ENCODE measurements at regions not wholly inside any gene's neighbourhood (a gene's known extent, or its start where the extent isn't known, plus 50 kb on each side); places are given as distances from the start of the nearest gene placed in this dataset.

DNA sequence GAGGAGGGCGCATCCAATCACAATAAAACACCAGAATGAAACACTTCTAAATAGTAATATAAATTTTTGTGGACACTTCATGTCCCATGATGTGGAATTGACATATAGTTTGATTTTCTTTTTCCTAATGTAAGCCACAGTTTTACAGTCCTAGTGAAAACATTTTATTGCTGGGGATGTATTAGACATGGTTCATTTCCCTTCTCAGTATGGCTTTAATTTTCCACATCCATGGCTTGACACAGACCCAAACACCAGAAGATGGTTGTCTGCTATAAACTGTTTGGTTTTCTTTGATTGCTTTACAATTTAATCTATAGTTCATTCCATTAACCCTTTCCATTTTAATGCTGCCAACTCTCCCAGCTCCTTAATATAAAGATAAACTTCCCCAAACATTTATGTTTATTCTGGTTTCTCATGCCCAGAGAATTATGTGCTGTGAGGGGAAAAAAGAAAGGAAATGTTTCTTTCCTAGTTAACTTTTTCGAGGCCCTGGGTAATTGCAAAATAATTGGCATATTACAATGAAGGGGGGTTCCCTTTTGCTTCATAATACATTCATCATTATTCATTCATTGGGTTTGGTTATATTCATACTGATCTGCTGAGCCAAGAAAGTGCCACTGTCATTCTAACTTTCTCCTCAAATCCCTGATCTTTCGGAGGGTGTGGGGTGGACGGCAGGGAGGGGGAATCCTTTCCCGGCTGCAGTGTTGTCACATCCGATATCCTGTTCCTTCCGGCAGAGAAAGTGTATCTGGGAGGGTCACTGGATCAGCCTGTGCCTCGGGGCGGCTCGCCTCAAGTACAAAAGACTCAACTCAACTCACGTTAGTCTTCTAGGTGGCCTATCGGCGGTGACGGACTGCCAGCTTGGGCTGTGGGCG lies 127.6 kb upstream of the TFAP2D start:
- Histone ChIP-seq H3K27ac (no peak overlapping the region), H3K4me1 (replicated peaks) (no peaks in the 10 kb centered on the region), H3K9me3 (no peaks in the 10 kb centered on the region), H3K36me3 (no peaks in the 10 kb centered on the region), H3K4me3 (no peak overlapping the region), H3K27me3 (replicated peaks; ENCODE audit: insufficient read depth) (no peaks in the 10 kb centered on the region)
- DNase-seq (ENCODE audit: low spot score), result no peak
- WGBS, result 73% methylated on average over 15 of the region's 15 CpGs
- intact Hi-C loops (cut with DNase I), result no loop called here
- no peak for TF ChIP-seq POLR2AphosphoS5 (IDR thresholded peaks at IDR 0.05)
- TF ChIP-seq, protein P1, sequence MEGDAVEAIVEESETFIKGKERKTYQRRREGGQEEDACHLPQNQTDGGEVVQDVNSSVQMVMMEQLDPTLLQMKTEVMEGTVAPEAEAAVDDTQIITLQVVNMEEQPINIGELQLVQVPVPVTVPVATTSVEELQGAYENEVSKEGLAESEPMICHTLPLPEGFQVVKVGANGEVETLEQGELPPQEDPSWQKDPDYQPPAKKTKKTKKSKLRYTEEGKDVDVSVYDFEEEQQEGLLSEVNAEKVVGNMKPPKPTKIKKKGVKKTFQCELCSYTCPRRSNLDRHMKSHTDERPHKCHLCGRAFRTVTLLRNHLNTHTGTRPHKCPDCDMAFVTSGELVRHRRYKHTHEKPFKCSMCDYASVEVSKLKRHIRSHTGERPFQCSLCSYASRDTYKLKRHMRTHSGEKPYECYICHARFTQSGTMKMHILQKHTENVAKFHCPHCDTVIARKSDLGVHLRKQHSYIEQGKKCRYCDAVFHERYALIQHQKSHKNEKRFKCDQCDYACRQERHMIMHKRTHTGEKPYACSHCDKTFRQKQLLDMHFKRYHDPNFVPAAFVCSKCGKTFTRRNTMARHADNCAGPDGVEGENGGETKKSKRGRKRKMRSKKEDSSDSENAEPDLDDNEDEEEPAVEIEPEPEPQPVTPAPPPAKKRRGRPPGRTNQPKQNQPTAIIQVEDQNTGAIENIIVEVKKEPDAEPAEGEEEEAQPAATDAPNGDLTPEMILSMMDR (IDR thresholded peaks at IDR 0.05), result no peak
- no peak for TF ChIP-seq POLR2A (IDR thresholded peaks at IDR 0.05)

DNA sequence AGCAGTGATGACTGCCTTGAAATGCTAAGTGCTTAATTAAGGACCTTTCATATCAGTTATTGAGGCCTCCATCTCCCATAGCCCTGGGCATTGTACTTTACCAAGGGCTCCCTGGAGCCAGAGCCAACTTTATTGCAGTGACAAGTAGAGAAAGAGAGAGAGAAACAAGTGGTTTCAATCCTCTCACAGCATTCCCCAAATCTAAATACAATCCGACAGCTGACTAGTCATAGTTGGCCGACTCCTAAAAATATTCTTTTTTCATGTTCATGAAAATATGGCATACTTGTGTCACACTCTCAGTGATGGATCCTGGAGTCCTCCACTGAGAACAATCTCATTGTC lies 127.0 kb upstream of the TFAP2D start:
- intact Hi-C loops (cut with DNase I), result no loop called here
- Histone ChIP-seq H3K27me3 (replicated peaks; ENCODE audit: insufficient read depth) (no peaks in the 10 kb centered on the region), H3K36me3 (no peaks in the 10 kb centered on the region), H3K4me3 (no peak overlapping the region), H3K9me3 (no peaks in the 10 kb centered on the region), H3K4me1 (replicated peaks) (no peaks in the 10 kb centered on the region), H3K27ac (no peak overlapping the region)
- 85% methylated on average over 2 of the region's 2 CpGs for WGBS
- TF ChIP-seq POLR2A (IDR thresholded peaks at IDR 0.05) (no peak), POLR2AphosphoS5 (IDR thresholded peaks at IDR 0.05) (no peak)
- TF ChIP-seq, protein P1 (IDR thresholded peaks at IDR 0.05), result no peak
- DNase-seq (ENCODE audit: low spot score), result no peak

DNA sequence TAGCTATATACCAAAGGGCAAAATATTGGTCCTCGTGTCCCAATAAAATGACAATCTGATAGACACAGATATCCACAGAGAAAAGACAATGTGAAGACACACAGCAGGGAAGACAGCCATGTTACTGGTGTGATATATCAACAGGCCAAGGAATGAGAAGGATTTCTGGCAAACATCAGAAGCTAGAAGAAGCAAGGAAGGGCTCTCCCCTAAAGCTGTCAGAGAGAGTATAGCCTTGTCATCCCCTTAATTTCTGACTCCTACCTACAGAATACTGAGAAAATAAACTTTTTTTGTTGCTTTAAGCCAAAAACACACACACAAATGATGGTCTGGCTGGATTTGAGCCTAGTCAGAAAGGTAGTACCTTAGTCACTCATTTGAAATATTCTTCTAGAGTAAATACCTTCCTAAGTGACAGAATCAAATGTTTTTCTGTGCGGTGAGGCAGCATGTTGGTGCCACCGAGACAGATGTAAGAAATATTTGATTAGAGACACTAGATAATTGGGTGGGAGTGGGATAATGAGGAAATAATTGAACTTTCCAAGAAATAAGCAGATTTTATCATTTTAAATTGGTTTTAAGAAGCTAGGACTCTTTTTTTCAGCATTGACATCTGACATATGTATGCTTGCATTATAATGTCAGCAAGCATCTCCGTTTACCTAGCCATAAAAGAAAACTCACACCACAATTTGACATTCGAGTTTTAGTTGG lies 123.4 kb upstream of the TFAP2D start:
- Histone ChIP-seq H3K9me3 (no peaks in the 10 kb centered on the region), H3K4me3 (no peak overlapping the region), H3K27ac (no peak overlapping the region), H3K36me3 (no peaks in the 10 kb centered on the region), H3K27me3 (replicated peaks; ENCODE audit: insufficient read depth) (no peaks in the 10 kb centered on the region), H3K4me1 (replicated peaks) (no peaks in the 10 kb centered on the region)
- 65% methylated on average over 5 of the region's 5 CpGs for WGBS
- no peak for TF ChIP-seq POLR2AphosphoS5 (IDR thresholded peaks at IDR 0.05)
- TF ChIP-seq, protein P1 (IDR thresholded peaks at IDR 0.05), result no peak
- no peak for TF ChIP-seq POLR2A (IDR thresholded peaks at IDR 0.05)
- intact Hi-C loops (cut with DNase I), result no loop called here
- DNase-seq (ENCODE audit: low spot score), result no peak

DNA sequence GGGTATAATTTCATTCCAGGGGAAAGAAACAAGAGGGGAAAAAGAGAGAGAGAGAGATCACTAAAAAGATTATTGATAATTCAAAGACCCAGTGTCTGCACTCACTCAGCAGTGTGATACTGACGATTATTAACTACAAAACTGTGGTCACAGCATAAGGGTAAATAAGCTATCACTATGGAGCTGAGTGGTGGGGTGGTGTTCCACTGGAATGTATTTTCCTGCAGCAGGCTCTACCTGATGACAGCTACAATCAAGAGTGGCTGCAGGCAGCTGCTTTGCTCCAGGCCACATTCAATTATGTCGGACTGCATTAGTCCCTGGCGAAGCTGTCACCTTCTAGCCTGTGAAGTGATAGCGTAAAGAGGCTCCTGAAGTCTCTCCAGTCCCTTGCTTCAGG lies 122.2 kb upstream of the TFAP2D start:
- no peak for DNase-seq (ENCODE audit: low spot score)
- no peaks in the 10 kb centered on the region for H3K9me3 ChIP-seq
- no peaks in the 10 kb centered on the region for H3K4me1 ChIP-seq (replicated peaks)
- no peak overlapping the region for H3K27ac ChIP-seq
- TF ChIP-seq POLR2AphosphoS5 (IDR thresholded peaks at IDR 0.05) (no peak), POLR2A (IDR thresholded peaks at IDR 0.05) (no peak)
- TF ChIP-seq, protein P1 (IDR thresholded peaks at IDR 0.05), result no peak
- no peaks in the 10 kb centered on the region for H3K27me3 ChIP-seq (replicated peaks; ENCODE audit: insufficient read depth)
- 29% methylated on average over 4 of the region's 4 CpGs for WGBS
- H3K36me3 ChIP-seq, result no peaks in the 10 kb centered on the region
- intact Hi-C loops (cut with DNase I), result no loop called here
- H3K4me3 ChIP-seq, result no peak overlapping the region
